GM12878 (cell line): ENCODE measurements at regions not wholly inside any gene's neighbourhood (a gene's known extent, or its start where the extent isn't known, plus 50 kb on each side); places are given as distances from the start of the nearest gene placed in this dataset.

Source experiments
- ATAC-seq: fragments of 200-7000 bp; cut with Tn5 transposase; 3 replicates; pipeline ENCODE4 v1.9.1; 2020; ENCODE audit warnings: mild to moderate bottlenecking, moderate library complexity
- BruUV-seq: library from RNA; stranded (reverse); fragments of 400-500 nt; replicated peaks from 2 replicates; lab custom pipeline; 2021; lab: Mats Ljungman, UMichigan
- CTCF ChIA-PET: fragments of 300-600 bp; sonication (Branson Sonifier 250); formaldehyde crosslinking; extraction: SDS; loops from one replicate; lab custom pipeline; 2021; ENCODE audit warnings: inconsistent platforms; lab: Yijun Ruan, JAX
- POLR2A ChIA-PET: fragments of 350-600 bp; formaldehyde crosslinking; extraction: SDS; loops from one replicate; lab custom pipeline; 2021; ENCODE audit warnings: inconsistent platforms; lab: Charles Lee
- RAD21 ChIA-PET: fragments of 300-600 bp; sonication (Branson Sonifier 250); formaldehyde crosslinking; loops from one replicate; lab custom pipeline; 2023; ENCODE audit warnings: antibody characterized with exemption; ENCODE audit not compliant: unreplicated experiment; lab: Charles Lee
- SMC1A ChIA-PET: fragments of 300-600 bp; sonication (Branson Sonifier 250); formaldehyde crosslinking; loops from one replicate; lab custom pipeline; 2023; ENCODE audit not compliant: unreplicated experiment, uncharacterized antibody; lab: Charles Lee
- DNase-seq: peaks from one replicate; pipeline ENCODE4 v3.0.0-alpha.2; 2011; ENCODE audit warnings: low read depth, low spot score
- FAIRE-seq: peaks from 3 replicates; lab custom pipeline; 2011; peaks lifted over from hg19 to GRCh38; lab: Jason Lieb, UNC
- H2AFZ ChIP-seq: 2 replicates; pipeline ENCODE4 v1.6.0; 2011; ENCODE audit warnings: low read depth, low read length, control low read depth; ENCODE audit not compliant: control insufficient read depth
- H3K27ac ChIP-seq: 2 replicates; pipeline ENCODE4 v1.5.1; 2011; ENCODE audit warnings: control low read depth; ENCODE audit not compliant: control insufficient read depth, insufficient read depth
- H3K27me3 ChIP-seq, 2 experiments: replicated peaks in 1 of 2; 2 replicates each; pipeline versions ENCODE4 v1.6.0 to v1.6.1; 2011; ENCODE audit warnings: low read length in 1 of 2; ENCODE audit not compliant: control insufficient read depth in 2 of 2, insufficient read depth in 2 of 2
- H3K36me3 ChIP-seq, 2 experiments: 2 replicates each; pipeline ENCODE4 v1.5.1; 2011; ENCODE audit warnings: low read length in 1 of 2; ENCODE audit not compliant: control insufficient read depth in 2 of 2, insufficient read depth in 2 of 2
- H3K4me1 ChIP-seq: 2 replicates; pipeline ENCODE4 v1.6.1; 2011; ENCODE audit warnings: mild to moderate bottlenecking, low read length, moderate library complexity, mixed read lengths; ENCODE audit not compliant: control insufficient read depth, insufficient read depth
- H3K4me2 ChIP-seq: 2 replicates; pipeline ENCODE4 v1.6.0; 2011; ENCODE audit warnings: control low read depth; ENCODE audit not compliant: control insufficient read depth, insufficient read depth
- H3K4me3 ChIP-seq: fragments of 200-600 bp; sonication (generic); 2 replicates; pipeline ENCODE4 v1.5.1; 2016
- H3K79me2 ChIP-seq: 2 replicates; pipeline ENCODE4 v1.6.0; 2011; ENCODE audit warnings: low read length; ENCODE audit not compliant: control insufficient read depth, insufficient read depth
- H3K9ac ChIP-seq: 2 replicates; pipeline ENCODE4 v1.8.0; 2011; ENCODE audit warnings: low read length, control low read depth, mixed read lengths; ENCODE audit not compliant: control insufficient read depth, insufficient read depth
- H3K9me3 ChIP-seq: replicated peaks from 3 replicates; pipeline ENCODE4 v1.5.1; 2011; ENCODE audit warnings: mild to moderate bottlenecking, low read length; ENCODE audit not compliant: control insufficient read depth, insufficient read depth
- H4K20me1 ChIP-seq: 2 replicates; pipeline ENCODE4 v1.6.0; 2011; ENCODE audit not compliant: control insufficient read depth, insufficient read depth
- ATF3 ChIP-seq: IDR thresholded peaks from 2 replicates; pipeline ENCODE4 v1.6.1; 2011; ENCODE audit warnings: low read depth, mild to moderate bottlenecking, low read length, moderate library complexity, borderline replicate concordance; ENCODE audit errors: extremely low read depth
- CTCF ChIP-seq, 3 experiments: IDR thresholded peaks in 2 of 3; conservative IDR thresholded peaks in 1 of 3; 2 replicates each; pipeline ENCODE4 v1.5.1; 2011; ENCODE audit warnings: low read depth in 3 of 3, low read length in 3 of 3, mild to moderate bottlenecking in 3 of 3, control low read depth in 2 of 3, moderate library complexity in 2 of 3, inconsistent platforms in 1 of 3, mixed read lengths in 1 of 3; ENCODE audit not compliant: control insufficient read depth in 2 of 3, insufficient read depth in 1 of 3; ENCODE audit errors: extremely low read depth in 1 of 3
- E4F1 ChIP-seq: fragments of 450-650 bp; IDR thresholded peaks from 2 replicates; pipeline ENCODE4 v1.6.1; 2018; ENCODE audit warnings: borderline replicate concordance, mild to moderate bottlenecking; ENCODE audit not compliant: partially characterized antibody
- JUNB ChIP-seq: IDR thresholded peaks from 2 replicates; pipeline ENCODE4 v1.6.1; 2016; ENCODE audit warnings: antibody characterized with exemption, mild to moderate bottlenecking
- KDM1A ChIP-seq: fragments of 200-600 bp; sonication (generic); IDR thresholded peaks from 2 replicates; pipeline ENCODE4 v1.6.1; 2016; ENCODE audit warnings: borderline replicate concordance
- NFYB ChIP-seq: IDR thresholded peaks from 2 replicates; pipeline ENCODE4 v1.6.1; 2011; ENCODE audit warnings: low read depth, mild to moderate bottlenecking, low read length, improper control_type of control experiment, moderate library complexity; ENCODE audit not compliant: insufficient read depth
- SMAD1 ChIP-seq: fragments of 450-650 bp; IDR thresholded peaks from 2 replicates; pipeline ENCODE4 v1.6.1; 2018; ENCODE audit warnings: mild to moderate bottlenecking, low read depth; ENCODE audit not compliant: partially characterized antibody
- ZNF207 ChIP-seq: fragments of 450-650 bp; IDR thresholded peaks from 2 replicates; pipeline ENCODE4 v1.6.1; 2014; ENCODE audit warnings: antibody characterized with exemption, mild to moderate bottlenecking, borderline replicate concordance
- ZNF274 ChIP-seq: IDR thresholded peaks from one replicate; pipeline ENCODE4 v1.8.0; 2011; ENCODE audit not compliant: insufficient read length, insufficient read depth
- WGBS: methylation state at CpG from one replicate; pipeline ENCODE4 v1.1.6; 2016; ENCODE audit warnings: low lambda C conversion rate; ENCODE audit not compliant: insufficient replicate concordance, insufficient coverage; ENCODE audit errors: missing lambda C conversion rate; 5-methylcytosine and 5-hydroxymethylcytosine counted together
- in situ Hi-C: fragments of 300-500 bp; cut with MboI; formaldehyde crosslinking; loops from 9 replicates; pipeline ENCODE4 v1.14.3; 2018; ENCODE audit warnings: mixed read lengths
- intact Hi-C: fragments of 100-400 bp; cut with micrococcal nuclease; formaldehyde crosslinking; loops from one replicate; pipeline ENCODE4 v1.14.2; 2022; ENCODE audit not compliant: unreplicated experiment
- TF ChIP-seq, protein P1 (sequence below): fragments of 450-650 bp; IDR thresholded peaks from 2 replicates; pipeline ENCODE4 v1.6.1; 2017; ENCODE audit warnings: mild to moderate bottlenecking, low read depth, inconsistent platforms; ENCODE audit not compliant: poor library complexity, severe bottlenecking
- TF ChIP-seq, protein P2 (sequence below): fragments of 450-650 bp; IDR thresholded peaks from 2 replicates; pipeline ENCODE4 v1.6.1; 2017; ENCODE audit warnings: mild to moderate bottlenecking, moderate library complexity

GRCh38 chr15:37550360-37551024 is 383.9 kb upstream of the TMCO5A start:
- Histone ChIP-seq H3K9me3 (no peaks in the 10 kb centered on the region), H3K4me2 (no peak overlapping the region), H3K79me2 (no peaks in the 10 kb centered on the region), H3K36me3 (no peaks in the 10 kb centered on the region), H3K9ac (no peak overlapping the region), H3K4me1 (no peaks in the 10 kb centered on the region), H4K20me1 (no peaks in the 10 kb centered on the region), H2AFZ (no peak overlapping the region)
- RAD21 ChIA-PET, result no interaction called here
- BruUV-seq, result no TSS peak
- DNase-seq (no peak), FAIRE-seq (no peak), ATAC-seq (no peak)
- intact Hi-C loops, result no loop called here
- 30% methylated on average over 17 of the region's 17 CpGs for WGBS
- TF ChIP-seq, protein P1, sequence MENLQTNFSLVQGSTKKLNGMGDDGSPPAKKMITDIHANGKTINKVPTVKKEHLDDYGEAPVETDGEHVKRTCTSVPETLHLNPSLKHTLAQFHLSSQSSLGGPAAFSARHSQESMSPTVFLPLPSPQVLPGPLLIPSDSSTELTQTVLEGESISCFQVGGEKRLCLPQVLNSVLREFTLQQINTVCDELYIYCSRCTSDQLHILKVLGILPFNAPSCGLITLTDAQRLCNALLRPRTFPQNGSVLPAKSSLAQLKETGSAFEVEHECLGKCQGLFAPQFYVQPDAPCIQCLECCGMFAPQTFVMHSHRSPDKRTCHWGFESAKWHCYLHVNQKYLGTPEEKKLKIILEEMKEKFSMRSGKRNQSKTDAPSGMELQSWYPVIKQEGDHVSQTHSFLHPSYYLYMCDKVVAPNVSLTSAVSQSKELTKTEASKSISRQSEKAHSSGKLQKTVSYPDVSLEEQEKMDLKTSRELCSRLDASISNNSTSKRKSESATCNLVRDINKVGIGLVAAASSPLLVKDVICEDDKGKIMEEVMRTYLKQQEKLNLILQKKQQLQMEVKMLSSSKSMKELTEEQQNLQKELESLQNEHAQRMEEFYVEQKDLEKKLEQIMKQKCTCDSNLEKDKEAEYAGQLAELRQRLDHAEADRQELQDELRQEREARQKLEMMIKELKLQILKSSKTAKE, result no peak
- TF ChIP-seq CTCF (IDR thresholded peaks at IDR 0.05 in 2 of 3, conservative IDR thresholded peaks at IDR 0.05 in 1 of 3; ENCODE audit: control insufficient read depth in 2 of 3, extremely low read depth in 1 of 3, insufficient read depth in 1 of 3, low read depth in 3 of 3, low read length in 3 of 3), result no peak
- TF ChIP-seq, protein P2, sequence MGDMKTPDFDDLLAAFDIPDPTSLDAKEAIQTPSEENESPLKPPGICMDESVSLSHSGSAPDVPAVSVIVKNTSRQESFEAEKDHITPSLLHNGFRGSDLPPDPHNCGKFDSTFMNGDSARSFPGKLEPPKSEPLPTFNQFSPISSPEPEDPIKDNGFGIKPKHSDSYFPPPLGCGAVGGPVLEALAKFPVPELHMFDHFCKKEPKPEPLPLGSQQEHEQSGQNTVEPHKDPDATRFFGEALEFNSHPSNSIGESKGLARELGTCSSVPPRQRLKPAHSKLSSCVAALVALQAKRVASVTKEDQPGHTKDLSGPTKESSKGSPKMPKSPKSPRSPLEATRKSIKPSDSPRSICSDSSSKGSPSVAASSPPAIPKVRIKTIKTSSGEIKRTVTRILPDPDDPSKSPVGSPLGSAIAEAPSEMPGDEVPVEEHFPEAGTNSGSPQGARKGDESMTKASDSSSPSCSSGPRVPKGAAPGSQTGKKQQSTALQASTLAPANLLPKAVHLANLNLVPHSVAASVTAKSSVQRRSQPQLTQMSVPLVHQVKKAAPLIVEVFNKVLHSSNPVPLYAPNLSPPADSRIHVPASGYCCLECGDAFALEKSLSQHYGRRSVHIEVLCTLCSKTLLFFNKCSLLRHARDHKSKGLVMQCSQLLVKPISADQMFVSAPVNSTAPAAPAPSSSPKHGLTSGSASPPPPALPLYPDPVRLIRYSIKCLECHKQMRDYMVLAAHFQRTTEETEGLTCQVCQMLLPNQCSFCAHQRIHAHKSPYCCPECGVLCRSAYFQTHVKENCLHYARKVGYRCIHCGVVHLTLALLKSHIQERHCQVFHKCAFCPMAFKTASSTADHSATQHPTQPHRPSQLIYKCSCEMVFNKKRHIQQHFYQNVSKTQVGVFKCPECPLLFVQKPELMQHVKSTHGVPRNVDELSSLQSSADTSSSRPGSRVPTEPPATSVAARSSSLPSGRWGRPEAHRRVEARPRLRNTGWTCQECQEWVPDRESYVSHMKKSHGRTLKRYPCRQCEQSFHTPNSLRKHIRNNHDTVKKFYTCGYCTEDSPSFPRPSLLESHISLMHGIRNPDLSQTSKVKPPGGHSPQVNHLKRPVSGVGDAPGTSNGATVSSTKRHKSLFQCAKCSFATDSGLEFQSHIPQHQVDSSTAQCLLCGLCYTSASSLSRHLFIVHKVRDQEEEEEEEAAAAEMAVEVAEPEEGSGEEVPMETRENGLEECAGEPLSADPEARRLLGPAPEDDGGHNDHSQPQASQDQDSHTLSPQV, result no peak
- TF ChIP-seq ZNF274, result no peak
- TF ChIP-seq JUNB, result no peak
- TF ChIP-seq SMAD1, result no peak
- no peak for TF ChIP-seq NFYB
- no peak for TF ChIP-seq ATF3
- TF ChIP-seq E4F1, result no peak
- no peak for TF ChIP-seq ZNF207
- no peak for TF ChIP-seq KDM1A
- TF ChIP-seq, all 136 proteins: peak for 0
- SMC1A ChIA-PET, result no interaction called here
- no peak overlapping the region for H3K27ac ChIP-seq
- POLR2A ChIA-PET, result no interaction called here
- H3K4me3 ChIP-seq, result no peak overlapping the region
- CTCF ChIA-PET, result interaction anchor here (0.5 kb wide), 1 partner anchor 626 kb away, joined by 3 read pairs; no protein-coding TSS in a partner anchor
- H3K27me3 ChIP-seq, result no peaks in the 10 kb centered on the region
- in situ Hi-C loops, result no loop called here
